Fibroblast of gingiva (primary cell): ENCODE measurements at regions not wholly inside any gene's neighbourhood (a gene's known extent, or its start where the extent isn't known, plus 50 kb on each side); places are given as distances from the start of the nearest gene placed in this dataset.
A peak's percentile ranks its signal among the peaks of the same experiment; 100 is the strongest.

Experiments used
- DNase-seq: peaks from one replicate; pipeline ENCODE4 v3.0.0-alpha.2; 2011; ENCODE audit warnings: low read depth

GRCh38 chr13:67343777-67344176 is 113.6 kb upstream of the PCDH9 start:
- no peak for DNase-seq

GRCh38 chr13:67341406-67341805 is 111.3 kb upstream of the PCDH9 start:
- no peak for DNase-seq

GRCh38 chr13:67330149-67330548 is 100.0 kb upstream of the PCDH9 start:
- no peak for DNase-seq

- no peak for DNase-seq
Measured at GRCh38 chr13:67328895-67329294, 98.8 kb upstream of the PCDH9 start.

- DNase-seq: no peak
Measured at GRCh38 chr13:67318860-67319259, 88.7 kb upstream of the PCDH9 start.

- peak; percentile 36 for DNase-seq
Measured at GRCh38 chr13:67318398-67318797, 88.3 kb upstream of the PCDH9 start.

GRCh38 chr13:67314405-67314804 is 84.3 kb upstream of the PCDH9 start:
- no peak for DNase-seq

- no peak for DNase-seq
Measured at GRCh38 chr13:67308004-67308772, 78.1 kb upstream of the PCDH9 start.

GRCh38 chr13:67306742-67307141 is 76.6 kb upstream of the PCDH9 start:
- no peak for DNase-seq

- no peak for DNase-seq
Measured at GRCh38 chr13:67303661-67304333, 73.7 kb upstream of the PCDH9 start.

GRCh38 chr13:67299751-67300150 is 69.6 kb upstream of the PCDH9 start:
- peak; percentile 15 for DNase-seq

GRCh38 chr13:67299072-67299635 is 69.0 kb upstream of the PCDH9 start:
- peak; percentile 78 for DNase-seq

GRCh38 chr13:67298297-67298696 is 68.2 kb upstream of the PCDH9 start:
- DNase-seq: peak; percentile 1

- DNase-seq: no peak
Measured at GRCh38 chr13:67296511-67296910, 66.4 kb upstream of the PCDH9 start.

- DNase-seq: no peak
Measured at GRCh38 chr13:67292886-67293285, 62.8 kb upstream of the PCDH9 start.

- no peak for DNase-seq
Measured at GRCh38 chr13:67285611-67286010, 55.5 kb upstream of the PCDH9 start.

- DNase-seq: no peak
Measured at GRCh38 chr13:67283637-67284036, 53.5 kb upstream of the PCDH9 start.

GRCh38 chr13:67281466-67281865 is 51.3 kb upstream of the PCDH9 start:
- no peak for DNase-seq
